ENCODE measurements at regions not wholly inside any gene's neighbourhood (a gene's known extent, or its start where the extent isn't known, plus 50 kb on each side); places are given as distances from the start of the nearest gene placed in this dataset.

GRCh38 chr6:66848244-66848953 lies 1141.4 kb upstream of the EYS start:
- TF ChIP-seq CTCF (IDR thresholded peaks at IDR 0.05; ENCODE audit: unreplicated experiment), result no peak
- intact Hi-C loops (cut with micrococcal nuclease; ENCODE audit: unreplicated experiment), result no loop called here
- Mint-ChIP-seq H3K4me1 (ENCODE audit: low read depth, unreplicated experiment) (no peaks in the 10 kb centered on the region), H3K4me3 (ENCODE audit: low read depth, unreplicated experiment) (no peak overlapping the region), H3K27ac (ENCODE audit: unreplicated experiment) (no peak overlapping the region), H3K27me3 (ENCODE audit: unreplicated experiment) (no peaks in the 10 kb centered on the region), H3K9me3 (ENCODE audit: low read depth, unreplicated experiment) (peaks cover 16% of the 10 kb centered on the region), H3K36me3 (ENCODE audit: insufficient read depth, unreplicated experiment) (no peaks in the 10 kb centered on the region)
- CTCF ChIA-PET, result no interaction called here
- DNase-seq, result no peak
- BruUV-seq (replicated peaks), result no TSS peak

- BruUV-seq (replicated peaks), result no TSS peak
- H3K4me3 Mint-ChIP-seq (ENCODE audit: low read depth, unreplicated experiment), result no peak overlapping the region
- no peak for DNase-seq
- H3K27me3 Mint-ChIP-seq (ENCODE audit: unreplicated experiment), result no peaks in the 10 kb centered on the region
- no peak overlapping the region for H3K27ac Mint-ChIP-seq (ENCODE audit: unreplicated experiment)
- peaks cover 17% of the 10 kb centered on the region for H3K9me3 Mint-ChIP-seq (ENCODE audit: low read depth, unreplicated experiment)
- CTCF ChIA-PET, result no interaction called here
- no peaks in the 10 kb centered on the region for H3K36me3 Mint-ChIP-seq (ENCODE audit: insufficient read depth, unreplicated experiment)
- no peak for TF ChIP-seq CTCF (IDR thresholded peaks at IDR 0.05; ENCODE audit: unreplicated experiment)
- no peaks in the 10 kb centered on the region for H3K4me1 Mint-ChIP-seq (ENCODE audit: low read depth, unreplicated experiment)
- intact Hi-C loops (cut with micrococcal nuclease; ENCODE audit: unreplicated experiment), result no loop called here
Measured at GRCh38 chr6:66838764-66839163, 1131.7 kb upstream of the EYS start.

GRCh38 chr6:66825539-66825938 lies 1118.5 kb upstream of the EYS start:
- Mint-ChIP-seq H3K36me3 (ENCODE audit: insufficient read depth, unreplicated experiment) (no peaks in the 10 kb centered on the region), H3K27me3 (ENCODE audit: unreplicated experiment) (no peaks in the 10 kb centered on the region), H3K27ac (ENCODE audit: unreplicated experiment) (no peak overlapping the region), H3K4me1 (ENCODE audit: low read depth, unreplicated experiment) (no peaks in the 10 kb centered on the region), H3K4me3 (ENCODE audit: low read depth, unreplicated experiment) (no peak overlapping the region), H3K9me3 (ENCODE audit: low read depth, unreplicated experiment) (peaks cover 16% of the 10 kb centered on the region)
- DNase-seq, result no peak
- intact Hi-C loops (cut with micrococcal nuclease; ENCODE audit: unreplicated experiment), result no loop called here
- CTCF ChIA-PET, result no interaction called here
- no peak for TF ChIP-seq CTCF (IDR thresholded peaks at IDR 0.05; ENCODE audit: unreplicated experiment)
- no TSS peak for BruUV-seq (replicated peaks)

GRCh38 chr6:66814156-66814555 lies 1107.1 kb upstream of the EYS start:
- BruUV-seq (replicated peaks), result no TSS peak
- Mint-ChIP-seq H3K27ac (ENCODE audit: unreplicated experiment) (no peak overlapping the region), H3K4me1 (ENCODE audit: low read depth, unreplicated experiment) (no peaks in the 10 kb centered on the region), H3K9me3 (ENCODE audit: low read depth, unreplicated experiment) (peaks cover 15% of the 10 kb centered on the region), H3K4me3 (ENCODE audit: low read depth, unreplicated experiment) (no peak overlapping the region), H3K36me3 (ENCODE audit: insufficient read depth, unreplicated experiment) (no peaks in the 10 kb centered on the region), H3K27me3 (ENCODE audit: unreplicated experiment) (no peaks in the 10 kb centered on the region)
- intact Hi-C loops (cut with micrococcal nuclease; ENCODE audit: unreplicated experiment), result no loop called here
- CTCF ChIA-PET, result no interaction called here
- no peak for DNase-seq
- TF ChIP-seq CTCF (IDR thresholded peaks at IDR 0.05; ENCODE audit: unreplicated experiment), result no peak

All from Calu3 (cell line).